HG03064 (cell line): ENCODE measurements at regions not wholly inside any gene's neighbourhood (a gene's known extent, or its start where the extent isn't known, plus 50 kb on each side); places are given as distances from the start of the nearest gene placed in this dataset.

ENCODE experiments used
- ATAC-seq: cut with Tn5 transposase; IDR thresholded peaks from one replicate; pipeline ENCODE4 v1.9.1; 2021; ENCODE audit warnings: low read depth; ENCODE audit not compliant: unreplicated experiment

DNA sequence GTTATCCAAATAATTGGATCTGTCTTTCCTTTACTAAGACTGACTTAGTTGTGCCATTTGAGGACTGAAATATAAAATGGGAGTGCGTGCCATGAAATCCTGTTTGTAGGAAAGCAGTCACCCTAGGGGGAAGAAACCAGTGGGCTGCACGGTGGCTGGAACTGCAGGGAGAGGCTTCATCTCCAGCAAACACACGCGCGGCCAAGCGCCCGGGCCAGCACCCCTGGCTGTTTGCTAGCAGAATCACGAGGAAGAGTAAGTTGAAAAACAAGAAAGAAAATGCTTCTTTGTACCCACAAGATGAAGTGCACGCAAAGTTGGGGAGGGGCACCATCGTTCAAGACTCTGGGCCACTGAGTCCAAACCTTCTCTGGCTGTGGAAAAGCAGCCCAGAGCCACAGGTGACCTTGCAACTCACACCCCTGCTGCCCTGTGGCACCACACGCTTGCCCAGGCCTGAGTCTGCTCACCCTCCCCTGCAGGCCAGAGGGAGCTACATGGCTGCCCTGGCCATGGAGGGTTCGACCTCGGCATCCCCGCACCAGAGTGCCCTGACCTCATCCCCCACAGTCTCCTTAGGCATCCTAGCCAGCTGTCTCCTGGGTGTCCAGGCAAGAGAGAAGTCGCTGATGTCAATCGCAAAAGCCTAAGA, 55.2 kb downstream of the IRX2 start:
- no peak for ATAC-seq

DNA sequence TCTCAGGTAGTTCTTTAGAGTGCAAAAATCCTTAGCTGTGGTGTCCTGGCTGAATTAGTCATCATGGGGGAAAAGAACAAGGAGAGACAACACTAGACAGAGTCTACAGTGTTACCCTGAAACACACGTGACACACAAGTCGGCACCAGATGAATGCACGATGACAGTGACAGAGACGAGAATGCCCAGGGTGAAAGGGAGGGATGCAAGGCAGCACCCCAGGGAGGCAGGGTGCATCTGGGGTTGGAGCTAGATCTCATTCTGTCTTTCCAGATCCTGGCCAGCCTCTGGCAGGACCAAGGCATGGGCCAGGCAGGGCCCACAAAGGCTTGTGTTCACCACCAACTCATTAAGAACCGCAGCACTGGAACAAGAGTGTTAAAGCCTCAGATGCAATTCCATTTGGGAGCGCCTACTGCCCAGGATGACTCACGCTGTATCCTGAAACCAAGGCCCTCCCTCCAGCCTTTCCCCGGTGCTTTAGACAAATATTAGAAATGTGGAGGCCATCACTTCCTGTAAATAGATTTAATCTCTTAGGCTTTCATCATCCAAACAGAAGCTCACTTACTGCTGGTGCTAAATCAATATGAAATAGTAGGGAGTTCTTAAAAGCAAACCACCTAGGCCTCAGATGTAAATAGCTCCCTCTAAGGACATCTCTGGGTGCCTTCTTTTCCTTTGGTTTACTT, 56.1 kb downstream of the IRX2 start:
- no peak for ATAC-seq

DNA sequence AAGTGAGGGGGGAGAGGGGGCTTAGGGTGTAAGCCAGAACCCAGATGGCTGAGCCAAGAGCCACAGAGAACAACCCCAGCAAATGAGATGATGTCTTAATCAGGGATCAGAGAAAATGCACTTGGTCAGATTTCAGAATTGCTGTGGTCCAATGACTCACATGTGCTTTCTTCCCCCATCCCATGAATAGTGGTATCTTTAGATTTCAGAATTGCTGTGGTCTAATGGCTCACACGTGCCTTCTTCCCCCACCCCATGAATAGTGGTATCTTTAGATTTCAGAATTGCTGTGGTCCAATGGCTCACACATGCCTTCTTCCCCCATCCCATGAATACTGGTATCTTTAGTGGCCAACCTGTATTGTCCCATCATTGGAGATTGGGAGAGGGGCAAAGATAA, 59.9 kb downstream of the IRX2 start:
- ATAC-seq: no peak

DNA sequence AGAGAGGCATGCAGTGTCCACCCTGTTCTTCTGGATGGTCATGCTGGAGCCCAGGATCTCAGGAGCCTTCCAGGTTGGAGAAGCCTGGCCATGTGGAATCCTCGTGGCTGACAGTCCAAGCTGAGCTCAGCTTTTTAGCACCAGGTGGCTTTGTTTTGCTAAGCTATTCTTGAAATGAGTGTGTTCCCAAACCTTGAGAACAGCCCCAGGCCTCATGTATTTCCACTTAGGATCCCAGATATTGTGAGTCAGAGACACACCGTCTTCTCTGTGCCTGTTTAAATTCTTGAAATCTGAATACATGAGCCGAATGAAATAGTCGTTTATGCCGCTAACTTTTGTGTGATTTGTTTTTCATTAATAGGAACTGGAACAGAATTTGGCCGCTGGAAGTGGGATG, 61.2 kb downstream of the IRX2 start:
- ATAC-seq: no peak

DNA sequence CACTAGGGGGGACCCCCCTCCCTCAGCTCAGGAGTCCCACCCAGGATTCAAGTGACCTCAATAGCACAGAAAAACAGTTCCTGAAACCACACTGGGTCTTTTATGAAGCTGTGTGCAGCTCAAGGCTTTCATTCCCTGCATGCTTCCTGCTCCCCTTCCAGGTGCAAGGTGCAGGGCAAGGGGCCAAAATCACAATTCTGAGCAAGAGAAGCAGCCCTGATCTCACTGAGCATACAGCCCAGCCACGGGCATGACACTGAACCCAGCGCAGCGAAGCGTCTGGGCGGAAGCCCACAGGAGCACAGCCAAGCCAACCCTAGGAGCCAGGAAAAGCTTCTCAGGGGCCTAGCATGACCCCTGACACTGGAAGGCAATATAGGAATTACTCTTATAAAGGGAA, 62.9 kb downstream of the IRX2 start:
- no peak for ATAC-seq

DNA sequence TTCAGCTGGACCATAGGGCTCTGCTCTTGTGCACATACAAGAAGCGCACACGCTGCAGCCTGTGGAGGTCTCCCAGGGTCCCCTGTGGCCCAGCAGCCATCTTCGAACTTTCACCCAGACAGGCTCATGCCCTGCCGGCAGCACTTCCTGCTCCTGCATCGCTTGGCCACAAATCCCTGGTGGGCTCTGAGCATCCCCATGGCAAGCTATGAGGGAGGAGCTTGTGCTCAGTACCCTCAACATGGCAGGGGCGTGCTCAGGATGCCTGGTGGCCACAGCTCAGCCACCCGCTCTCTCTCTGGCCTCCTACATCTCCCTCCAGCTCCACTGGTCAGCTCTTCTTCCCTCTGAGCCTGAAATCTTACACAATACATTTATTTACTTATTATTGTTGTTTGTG, 63.7 kb downstream of the IRX2 start:
- no peak for ATAC-seq

DNA sequence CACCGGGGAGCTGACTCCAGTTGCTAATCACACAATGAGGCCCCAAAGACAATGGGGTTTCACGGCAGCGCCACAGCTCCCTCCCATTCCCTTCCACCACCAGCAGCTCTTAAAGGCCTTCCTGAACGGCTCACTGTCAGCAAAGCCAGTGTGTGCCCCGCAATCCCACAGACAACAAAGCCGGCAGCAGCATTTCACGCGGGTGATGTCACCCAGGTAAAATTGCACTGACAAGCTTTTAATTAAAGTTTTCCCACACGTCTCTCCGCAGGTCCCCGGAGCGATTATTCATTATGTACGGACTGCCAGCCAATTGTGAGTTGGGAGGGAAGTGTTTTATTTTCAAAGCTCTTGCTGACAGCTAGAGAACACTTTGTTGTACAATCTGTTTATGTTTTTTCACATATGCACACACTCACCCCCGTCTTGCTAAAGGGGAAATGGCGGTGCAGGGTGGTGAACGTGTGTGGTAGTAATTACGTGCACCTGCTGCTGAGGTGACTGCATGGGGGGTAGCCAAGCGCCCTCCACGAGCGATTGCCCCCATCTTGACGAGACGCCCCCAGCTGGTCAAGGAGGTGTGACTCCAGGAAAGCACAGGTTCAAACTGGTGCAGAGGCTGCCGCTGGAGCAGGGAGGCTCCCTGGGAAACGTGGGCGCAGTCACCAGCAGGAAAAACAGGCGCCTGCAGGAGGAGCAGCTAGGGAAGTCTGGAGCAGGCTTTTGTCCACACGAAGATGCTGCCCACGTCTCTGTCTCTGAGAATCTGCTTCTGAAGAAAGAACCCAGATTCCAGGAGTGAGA, 65.0 kb downstream of the IRX2 start:
- ATAC-seq: no peak

DNA sequence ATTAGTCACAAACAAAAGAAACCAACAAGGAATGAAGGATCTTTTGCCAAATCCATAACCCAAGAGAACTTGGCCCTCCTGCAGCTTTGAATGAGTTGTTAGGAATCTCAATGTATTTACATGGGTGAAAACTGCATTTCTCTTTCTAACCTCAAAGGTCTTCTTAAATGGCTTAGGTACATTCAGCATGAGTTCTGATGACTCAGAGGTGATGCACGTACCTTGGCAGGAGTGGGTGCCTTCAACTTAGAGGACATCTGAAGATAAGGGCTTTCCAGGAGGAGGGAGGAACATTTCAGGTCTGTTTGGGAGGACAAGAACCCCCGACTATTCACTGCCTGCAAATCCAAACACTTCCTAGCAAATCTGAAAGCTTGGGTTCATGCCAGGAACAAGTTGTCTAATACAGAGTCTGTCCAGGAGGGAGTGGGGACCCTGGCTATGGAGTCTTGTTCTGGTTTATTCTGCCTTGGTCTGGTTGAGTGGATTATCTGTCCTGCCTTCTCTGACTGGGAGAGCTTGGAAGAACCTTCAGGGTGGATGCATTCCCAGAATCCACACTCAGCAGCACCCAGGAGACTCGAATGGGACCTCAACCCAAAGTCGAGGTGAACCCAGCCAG, 65.7 kb downstream of the IRX2 start:
- ATAC-seq: no peak

DNA sequence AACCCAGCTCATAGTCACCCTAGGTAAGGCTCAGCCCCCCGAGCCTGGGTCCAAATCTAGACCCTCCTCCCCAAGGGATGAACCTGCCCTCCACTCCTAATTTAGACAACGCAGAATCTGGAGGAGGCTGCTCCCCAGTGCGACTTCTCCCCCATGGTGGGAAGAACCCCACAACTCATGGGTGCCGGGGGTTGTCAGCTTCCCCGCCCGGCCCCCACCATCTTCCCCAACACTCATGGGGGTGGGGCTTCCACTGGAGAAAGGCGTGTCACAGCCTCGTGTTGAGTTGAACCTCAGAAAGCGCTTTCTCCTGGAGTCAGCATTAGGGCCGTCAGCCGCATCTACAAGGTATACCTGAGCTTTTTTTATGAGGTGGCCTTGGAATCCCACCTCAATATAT, 66.9 kb downstream of the IRX2 start:
- ATAC-seq: no peak

DNA sequence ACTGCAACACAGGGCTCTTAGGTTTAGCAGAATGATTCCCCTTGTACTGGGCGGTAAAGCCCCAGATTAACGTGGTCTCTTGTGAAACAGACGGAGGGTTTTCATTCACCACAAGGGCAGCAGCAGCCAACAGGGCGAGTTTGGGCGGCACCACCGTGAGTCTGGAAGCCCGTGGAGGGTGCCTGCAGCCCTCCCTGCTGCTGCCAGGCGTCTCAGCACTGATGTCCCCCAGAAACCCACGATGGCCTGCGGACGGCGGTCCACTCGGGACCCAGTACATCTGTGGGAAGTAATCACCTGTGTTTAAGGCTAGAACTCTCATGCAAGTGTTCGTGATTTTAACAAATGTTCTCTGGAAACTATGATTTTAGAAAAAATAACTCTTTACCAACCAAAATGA, 67.8 kb downstream of the IRX2 start:
- no peak for ATAC-seq

DNA sequence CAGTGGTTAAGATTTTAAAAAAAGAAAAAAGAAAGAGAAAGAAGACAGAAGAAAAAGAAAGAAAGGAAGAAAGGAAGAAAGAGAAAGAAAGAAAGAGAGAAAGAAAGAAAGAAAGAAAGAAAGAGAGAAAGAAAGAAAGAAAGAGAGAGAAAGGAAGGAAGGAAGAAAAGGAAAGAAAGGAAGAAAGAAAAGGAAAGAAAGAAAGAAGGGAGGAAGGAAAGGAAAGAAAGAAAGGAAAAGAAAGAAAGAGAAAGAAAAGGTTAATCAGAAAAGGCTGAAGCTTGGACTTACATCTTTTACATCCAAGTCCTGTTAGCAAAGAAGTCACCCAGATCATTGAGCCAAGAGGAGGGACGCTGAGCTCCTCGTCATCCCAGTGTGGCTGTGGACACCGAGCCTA, 70.0 kb downstream of the IRX2 start:
- no peak for ATAC-seq

DNA sequence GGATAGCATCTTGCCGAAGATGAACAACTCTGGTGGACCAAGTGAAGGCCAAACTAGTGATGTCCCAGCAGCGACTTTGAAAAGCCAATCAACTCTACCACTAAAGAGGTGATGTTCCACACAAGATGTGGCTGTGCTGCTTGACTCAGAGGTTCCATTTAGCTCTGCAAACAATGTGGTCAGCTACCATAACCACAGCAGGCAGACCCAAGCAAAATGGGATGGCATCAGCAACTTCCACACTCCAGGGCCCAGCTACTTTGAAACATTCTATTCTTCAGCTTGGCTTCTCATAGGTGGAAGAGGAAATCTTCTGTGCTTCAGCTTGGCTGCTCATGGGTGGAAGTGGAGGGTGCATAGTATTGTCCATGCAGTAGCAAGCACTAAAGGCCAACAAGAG, 70.5 kb downstream of the IRX2 start:
- ATAC-seq: no peak

DNA sequence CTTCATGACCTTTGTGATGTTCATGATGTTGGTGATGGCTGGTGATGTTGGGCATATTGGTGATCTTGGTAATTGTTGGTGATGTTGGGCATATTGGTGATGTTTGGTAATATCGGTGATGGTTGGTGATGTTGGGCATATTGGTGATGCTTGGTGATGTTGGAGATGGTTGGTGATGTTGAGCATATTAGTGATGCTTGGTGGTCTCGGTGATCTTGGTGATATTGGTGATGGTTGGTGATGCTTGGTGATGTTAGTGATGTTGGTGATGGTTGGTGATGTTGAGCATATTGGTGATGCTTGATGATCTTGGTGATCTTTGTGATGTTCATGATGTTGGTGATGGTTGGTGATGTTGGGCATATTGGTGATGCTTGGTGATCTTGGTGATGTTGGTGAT, 73.8 kb downstream of the IRX2 start:
- no peak for ATAC-seq

DNA sequence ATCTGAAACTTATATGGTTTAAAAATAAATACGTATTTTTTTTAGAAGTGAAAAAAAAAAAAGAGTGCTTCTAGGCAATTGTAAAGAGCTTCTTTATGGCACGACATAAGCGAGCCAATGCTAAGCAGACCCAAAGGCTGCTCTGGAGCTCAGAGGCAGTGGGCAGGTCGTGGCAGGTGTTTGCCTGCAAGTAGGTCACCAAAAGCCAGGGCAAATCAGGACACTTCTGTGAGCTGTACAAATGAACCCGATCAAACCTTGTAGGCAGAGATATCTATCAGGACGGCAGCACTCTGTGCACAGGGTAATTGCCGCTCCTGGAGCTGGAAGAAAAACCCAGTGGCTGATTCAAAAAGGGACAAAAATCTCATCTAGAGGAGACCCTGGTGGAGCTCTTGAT, 75.9 kb downstream of the IRX2 start:
- no peak for ATAC-seq

DNA sequence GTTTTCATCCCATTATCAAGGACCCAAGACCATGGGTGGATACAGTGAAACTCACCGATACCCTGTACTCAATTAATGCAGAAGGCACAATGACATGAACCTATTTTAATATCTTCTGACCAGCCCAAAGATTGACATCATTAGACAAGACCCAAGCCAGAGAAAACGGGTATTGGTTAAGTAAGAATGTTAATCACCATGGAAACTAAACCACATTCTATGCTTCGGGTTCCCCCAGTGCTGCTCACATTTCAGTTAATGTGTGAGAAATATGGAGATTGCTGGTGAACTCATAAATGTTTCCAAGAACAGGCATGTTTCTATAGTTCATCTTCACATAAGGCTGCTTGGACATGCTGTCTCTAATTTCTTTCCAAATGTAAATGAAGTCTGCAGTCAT, 77.0 kb downstream of the IRX2 start:
- ATAC-seq: no peak

DNA sequence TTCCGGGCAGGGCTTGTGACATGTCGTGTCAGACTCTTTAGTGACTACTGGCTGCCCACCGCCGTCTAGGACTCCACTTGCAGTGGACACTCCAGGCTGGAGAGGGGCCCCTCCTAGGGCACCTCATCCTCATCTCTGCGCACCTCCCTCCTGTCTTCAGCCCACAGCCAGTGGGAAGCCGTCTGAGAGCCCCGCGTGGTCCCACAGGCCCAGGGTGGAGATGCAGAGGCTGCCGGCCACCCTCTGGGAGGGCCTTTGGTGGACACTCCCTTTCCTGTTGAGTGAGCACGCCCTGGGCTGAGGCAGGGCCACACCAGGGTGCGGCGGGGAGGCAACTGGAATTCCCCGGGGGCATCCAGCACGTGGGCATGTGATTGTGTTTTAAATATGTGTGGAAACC, 80.5 kb downstream of the IRX2 start:
- no peak for ATAC-seq

DNA sequence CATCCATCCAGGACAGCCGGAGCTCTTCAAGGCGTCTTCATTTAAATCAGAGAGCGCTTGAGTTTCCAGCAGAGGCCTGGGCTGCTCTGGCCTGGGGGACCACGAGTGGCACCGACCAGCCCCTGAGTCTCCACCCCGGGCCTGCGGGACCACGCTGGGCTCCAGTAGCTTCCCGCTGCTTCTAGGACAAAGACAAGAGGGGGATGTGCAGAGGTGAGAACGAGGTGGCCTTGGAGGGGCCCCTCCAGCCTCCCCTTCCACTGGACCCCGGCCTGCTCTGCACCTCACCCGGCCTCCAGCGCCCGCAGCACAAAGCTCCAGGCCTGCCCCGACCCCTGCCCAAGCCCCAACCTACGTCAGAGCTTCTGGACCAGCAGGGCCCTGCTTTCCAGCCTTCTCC, 81.6 kb downstream of the IRX2 start:
- ATAC-seq: no peak

DNA sequence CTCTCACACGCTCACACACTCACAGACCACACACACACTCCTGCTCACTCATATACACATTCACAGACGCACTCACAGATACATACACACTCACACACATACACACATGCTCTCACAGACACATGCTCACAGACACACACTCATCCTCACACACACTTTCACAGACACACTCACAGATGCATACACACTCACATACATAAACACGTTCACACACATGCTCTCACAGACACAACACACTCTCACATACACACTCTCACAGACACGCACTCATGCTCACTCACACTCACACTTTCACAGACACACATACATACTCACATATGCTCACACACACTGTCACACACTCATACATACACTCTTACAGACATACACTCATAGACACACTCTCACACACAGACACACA, 82.2 kb downstream of the IRX2 start:
- ATAC-seq: no peak

DNA sequence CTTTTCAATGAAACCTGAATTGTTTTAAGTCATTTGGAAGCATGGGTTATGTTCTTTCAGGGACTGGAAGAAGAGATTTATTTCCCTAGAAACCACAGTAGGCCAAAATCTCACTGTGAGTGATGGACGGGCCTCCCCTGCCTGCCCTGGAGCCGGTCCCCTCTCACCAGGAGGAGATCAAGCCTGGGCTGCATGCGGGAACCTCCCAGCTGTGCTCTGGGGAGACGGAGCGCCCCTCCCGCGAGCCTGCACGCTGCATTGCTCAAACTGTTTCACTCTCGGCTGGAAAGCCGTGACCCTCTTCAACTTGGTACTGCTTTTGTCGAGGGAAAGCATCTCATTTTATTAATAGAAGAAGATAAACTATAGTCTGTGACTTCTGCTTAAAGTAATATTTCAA, 85.4 kb downstream of the IRX2 start:
- ATAC-seq: no peak

DNA sequence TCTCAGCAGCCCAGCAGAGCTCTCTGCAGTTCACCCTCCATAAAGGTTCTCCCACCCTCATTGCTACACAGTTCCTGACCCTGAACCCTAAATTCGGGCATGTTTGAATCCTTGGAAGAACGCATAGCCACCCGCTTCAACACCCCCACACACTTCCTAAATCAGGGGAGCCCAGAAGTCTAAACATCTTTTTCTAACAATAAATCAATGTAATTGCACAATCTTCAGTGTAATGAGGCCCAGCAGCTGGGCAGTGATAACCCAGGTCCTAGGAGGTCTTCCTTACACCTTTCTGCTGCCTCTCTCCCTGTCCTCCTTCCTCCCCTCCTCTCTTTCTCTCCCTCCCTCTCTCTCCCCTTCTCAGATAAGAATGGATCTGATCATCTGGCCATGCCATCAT, 88.0 kb downstream of the IRX2 start:
- ATAC-seq: no peak

DNA sequence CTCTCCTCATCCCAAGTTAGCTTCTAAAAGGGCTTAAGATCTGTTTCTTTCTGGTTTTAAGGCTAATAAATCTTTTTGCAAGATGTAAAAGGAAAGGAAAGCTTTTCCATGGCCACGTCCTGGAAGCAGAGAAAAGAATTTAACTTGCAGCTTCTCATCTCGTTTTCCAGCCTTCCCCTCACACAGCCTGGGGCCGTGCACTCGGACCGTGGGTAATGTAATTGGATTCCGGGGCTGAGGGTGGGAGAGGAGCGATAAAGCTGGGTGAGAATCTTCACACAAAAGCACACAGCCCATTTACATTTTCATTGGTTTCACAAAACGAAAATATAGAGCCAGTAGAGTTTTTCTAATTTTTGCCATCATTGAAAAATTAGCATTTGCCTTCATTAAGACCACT, 91.2 kb downstream of the IRX2 start:
- ATAC-seq: no peak
